ENCODE measurements at regions not wholly inside any gene's neighbourhood (a gene's known extent, or its start where the extent isn't known, plus 50 kb on each side); places are given as distances from the start of the nearest gene placed in this dataset.

GRCh38 chr2:885230-886071 is 65.2 kb upstream of the SNTG2 start:
- H3K36me3 Mint-ChIP-seq (ENCODE audit: insufficient read depth, unreplicated experiment): no peaks in the 10 kb centered on the region
- no peak for TF ChIP-seq CTCF (IDR thresholded peaks at IDR 0.05; ENCODE audit: unreplicated experiment)
- intact Hi-C loops (cut with micrococcal nuclease): no loop called here
- no peak for DNase-seq (ENCODE audit: unreplicated experiment)
- no peaks in the 10 kb centered on the region for H3K9me3 Mint-ChIP-seq (ENCODE audit: unreplicated experiment)
- H3K4me3 Mint-ChIP-seq (ENCODE audit: unreplicated experiment): no peak overlapping the region
- ChIA-PET CTCF (no interaction called here), POLR2A (no interaction called here)
- H3K4me1 Mint-ChIP-seq (ENCODE audit: insufficient read depth, unreplicated experiment): no peaks in the 10 kb centered on the region
- no TSS peak for BruUV-seq (replicated peaks)
- H3K27ac Mint-ChIP-seq (ENCODE audit: low read depth, unreplicated experiment): no peak overlapping the region
- peaks cover 48% of the 10 kb centered on the region for H3K27me3 Mint-ChIP-seq (ENCODE audit: insufficient read depth, unreplicated experiment)

GRCh38 chr2:883803-884748 is 66.6 kb upstream of the SNTG2 start:
- DNase-seq (ENCODE audit: unreplicated experiment): no peak
- no peak overlapping the region for H3K27ac Mint-ChIP-seq (ENCODE audit: low read depth, unreplicated experiment)
- H3K36me3 Mint-ChIP-seq (ENCODE audit: insufficient read depth, unreplicated experiment): no peaks in the 10 kb centered on the region
- BruUV-seq (replicated peaks): no TSS peak
- H3K4me1 Mint-ChIP-seq (ENCODE audit: insufficient read depth, unreplicated experiment): no peaks in the 10 kb centered on the region
- H3K4me3 Mint-ChIP-seq (ENCODE audit: unreplicated experiment): no peak overlapping the region
- ChIA-PET POLR2A (no interaction called here), CTCF (no interaction called here)
- peaks cover 48% of the 10 kb centered on the region for H3K27me3 Mint-ChIP-seq (ENCODE audit: insufficient read depth, unreplicated experiment)
- no peak for TF ChIP-seq CTCF (IDR thresholded peaks at IDR 0.05; ENCODE audit: unreplicated experiment)
- H3K9me3 Mint-ChIP-seq (ENCODE audit: unreplicated experiment): no peaks in the 10 kb centered on the region
- intact Hi-C loops (cut with micrococcal nuclease): no loop called here

GRCh38 chr2:883260-883802 is 67.3 kb upstream of the SNTG2 start:
- no peak overlapping the region for H3K27ac Mint-ChIP-seq (ENCODE audit: low read depth, unreplicated experiment)
- no peak for DNase-seq (ENCODE audit: unreplicated experiment)
- ChIA-PET CTCF (no interaction called here), POLR2A (interaction anchor here (0.6 kb wide), 1 partner anchor 828 kb away, joined by 3 read pairs; no protein-coding TSS in a partner anchor)
- H3K27me3 Mint-ChIP-seq (ENCODE audit: insufficient read depth, unreplicated experiment): peaks cover 48% of the 10 kb centered on the region
- H3K36me3 Mint-ChIP-seq (ENCODE audit: insufficient read depth, unreplicated experiment): no peaks in the 10 kb centered on the region
- H3K4me3 Mint-ChIP-seq (ENCODE audit: unreplicated experiment): no peak overlapping the region
- H3K9me3 Mint-ChIP-seq (ENCODE audit: unreplicated experiment): no peaks in the 10 kb centered on the region
- TF ChIP-seq CTCF (IDR thresholded peaks at IDR 0.05; ENCODE audit: unreplicated experiment): no peak
- H3K4me1 Mint-ChIP-seq (ENCODE audit: insufficient read depth, unreplicated experiment): no peaks in the 10 kb centered on the region
- BruUV-seq (replicated peaks): no TSS peak
- intact Hi-C loops (cut with micrococcal nuclease): no loop called here

All from MCF 10A (cell line).